Sigmoid colon (tissue), 6 donors: ENCODE measurements at regions not wholly inside any gene's neighbourhood (a gene's known extent, or its start where the extent isn't known, plus 50 kb on each side); places are given as distances from the start of the nearest gene placed in this dataset.

Source experiments
- DNase-seq: peaks from one replicate; pipeline ENCODE4 v3.0.0-alpha.2; 2019
- H3K27ac ChIP-seq, 4 donors: fragments of 200-600 bp; sonication (generic); one replicate each; pipeline ENCODE4 v1.5.1; 2016 to 2019; ENCODE audit warnings: mild to moderate bottlenecking in 1 of 4
- H3K27me3 ChIP-seq, 3 donors: fragments of 200-600 bp; sonication (generic); one replicate each; pipeline ENCODE4 v1.5.1; 2019; ENCODE audit warnings: mild to moderate bottlenecking in 1 of 3
- H3K36me3 ChIP-seq, 4 donors: fragments of 200-600 bp; sonication (generic); one replicate each; pipeline ENCODE4 v1.5.1; 2016 to 2019
- H3K4me1 ChIP-seq, 4 donors: fragments of 200-600 bp; sonication (generic); one replicate each; pipeline ENCODE4 v1.5.1; 2017 to 2019
- H3K4me3 ChIP-seq, 4 donors: fragments of 200-600 bp; sonication (generic); one replicate each; pipeline ENCODE4 v1.5.1; 2017 to 2019; ENCODE audit warnings: mild to moderate bottlenecking in 2 of 4, moderate library complexity in 1 of 4
- H3K9me3 ChIP-seq, 4 donors: fragments of 200-600 bp in 3 of 4; sonication (generic) in 3 of 4; one replicate each; pipeline versions ENCODE4 v1.5.1 to v1.6.1; 2013 to 2019
- CTCF ChIP-seq, 4 experiments: fragments of 450-650 bp in 3 of 4; fragments of 200-600 bp in 1 of 4; IDR thresholded peaks; one replicate each; pipeline ENCODE4 v1.5.1; 2016 to 2019; ENCODE audit warnings: antibody characterized with exemption in 4 of 4, mild to moderate bottlenecking in 3 of 4, moderate library complexity in 2 of 4
- EP300 ChIP-seq, 4 donors: sonication (generic); formaldehyde crosslinking; IDR thresholded peaks; one replicate each; pipeline ENCODE4 v1.6.1; 2017; ENCODE audit warnings: antibody characterized with exemption in 4 of 4
- POLR2A ChIP-seq, 2 donors: fragments of 450-650 bp; IDR thresholded peaks; one replicate each; pipeline ENCODE4 v1.6.1; 2016; ENCODE audit warnings: antibody characterized with exemption in 2 of 2, mild to moderate bottlenecking in 2 of 2, moderate library complexity in 2 of 2
- POLR2AphosphoS5 ChIP-seq, 4 donors: sonication (generic); formaldehyde crosslinking; IDR thresholded peaks; one replicate each; pipeline ENCODE4 v1.6.1; 2017; ENCODE audit warnings: antibody characterized with exemption in 4 of 4
- WGBS, 2 donors: extraction: QIAGEN DNeasy Blood & Tissue Kit; methylation state at CpG; one replicate each; pipeline ENCODE4 v1.1.7; 2013; 5-methylcytosine and 5-hydroxymethylcytosine counted together
- intact Hi-C: fragments of 100-400 bp; cut with DNase I; formaldehyde crosslinking; loops from one replicate; pipeline ENCODE4 v1.15.1; 2023
- donor health status: healthy with polysubstance abuse.
- donor health status: healthy.

GRCh38 chr6:73956305-73956704 is 260.3 kb downstream of the CD109 start:
- no peak for TF ChIP-seq POLR2AphosphoS5 (IDR thresholded peaks at IDR 0.05)
- no peak for TF ChIP-seq POLR2A (IDR thresholded peaks at IDR 0.05)
- TF ChIP-seq EP300 (IDR thresholded peaks at IDR 0.05), result no peak
- TF ChIP-seq CTCF (IDR thresholded peaks at IDR 0.05), result no peak
- DNase-seq, result no peak
- Histone ChIP-seq H3K4me3 (no peak overlapping the region), H3K4me1 (peaks cover 0 to 19% (median 4%) of the 10 kb centered on the region in 4 donors), H3K9me3 (no peaks in the 10 kb centered on the region), H3K27me3 (no peaks in the 10 kb centered on the region), H3K27ac (no peak overlapping the region), H3K36me3 (no peaks in the 10 kb centered on the region)
- intact Hi-C loops, result no loop called here
- 25 to 27% methylated on average over 1 of the region's 1 CpG for WGBS, 2 donors

DNA sequence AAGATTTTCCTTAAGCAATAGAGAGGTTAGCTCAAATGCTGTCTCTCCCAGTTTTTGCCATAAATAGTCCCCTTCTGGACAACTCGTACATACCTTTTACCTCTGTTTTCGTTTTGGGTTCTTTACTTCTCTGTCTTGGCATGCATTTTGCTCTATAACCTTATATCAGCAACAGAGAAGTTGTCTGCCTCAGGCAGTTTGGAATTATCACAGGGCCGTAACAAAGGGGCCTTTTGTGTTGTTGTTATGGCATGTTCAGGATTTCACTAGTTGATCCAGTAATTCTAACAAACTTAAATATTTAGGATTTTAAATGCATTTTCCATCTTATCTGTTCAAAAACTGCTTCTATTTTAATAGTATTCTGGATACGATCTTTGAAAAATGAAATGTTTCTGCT is 259.8 kb downstream of the CD109 start:
- Histone ChIP-seq H3K9me3 (no peaks in the 10 kb centered on the region), H3K27ac (no peak overlapping the region), H3K36me3 (no peaks in the 10 kb centered on the region), H3K27me3 (no peaks in the 10 kb centered on the region), H3K4me1 (peaks cover 0 to 23% (median 6%) of the 10 kb centered on the region in 4 donors), H3K4me3 (no peak overlapping the region)
- TF ChIP-seq EP300 (IDR thresholded peaks at IDR 0.05) (no peak), CTCF (IDR thresholded peaks at IDR 0.05) (no peak), POLR2A (IDR thresholded peaks at IDR 0.05) (no peak), POLR2AphosphoS5 (IDR thresholded peaks at IDR 0.05) (no peak)
- intact Hi-C loops, result no loop called here
- no peak for DNase-seq
- 73 to 81% methylated on average over 4 of the region's 4 CpGs for WGBS, 2 donors

GRCh38 chr6:73954881-73955280 is 258.9 kb downstream of the CD109 start:
- TF ChIP-seq CTCF (IDR thresholded peaks at IDR 0.05) (no peak), POLR2AphosphoS5 (IDR thresholded peaks at IDR 0.05) (peak in 3 of 4 donors; percentile 17 to 71 (median 60)), EP300 (IDR thresholded peaks at IDR 0.05) (no peak), POLR2A (IDR thresholded peaks at IDR 0.05) (no peak)
- Histone ChIP-seq H3K27me3 (no peaks in the 10 kb centered on the region), H3K4me3 (no peak overlapping the region), H3K4me1 (peaks cover 0 to 23% (median 6%) of the 10 kb centered on the region in 4 donors), H3K27ac (peak overlapping the region in 1 of 4 donors; percentile 1), H3K9me3 (no peaks in the 10 kb centered on the region), H3K36me3 (no peaks in the 10 kb centered on the region)
- intact Hi-C loops, result no loop called here
- no peak for DNase-seq

DNA sequence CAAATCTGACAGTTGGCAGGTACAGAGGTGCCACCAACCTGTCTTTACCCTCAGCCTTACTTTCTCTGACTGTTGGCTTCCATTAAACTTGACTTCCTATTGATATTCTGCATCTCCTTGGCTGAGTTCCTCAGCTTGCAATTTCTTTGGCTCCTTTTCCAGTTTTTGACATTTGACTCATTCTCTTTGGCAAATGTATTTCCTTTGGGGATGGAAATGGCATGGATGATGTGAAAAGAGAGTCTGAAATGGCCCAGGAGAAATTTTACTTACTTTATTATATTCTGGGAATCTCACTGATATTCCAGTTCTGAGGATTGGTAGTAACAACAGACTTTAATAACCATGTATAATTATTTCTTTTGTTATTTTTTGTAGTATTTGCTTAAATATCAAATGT is 255.2 kb downstream of the CD109 start:
- H3K27ac ChIP-seq, result no peak overlapping the region
- H3K27me3 ChIP-seq, result no peaks in the 10 kb centered on the region
- H3K4me1 ChIP-seq, result peaks cover 0 to 23% (median 6%) of the 10 kb centered on the region in 4 donors
- no peak for DNase-seq
- no peaks in the 10 kb centered on the region for H3K9me3 ChIP-seq
- no peaks in the 10 kb centered on the region for H3K36me3 ChIP-seq
- intact Hi-C loops, result no loop called here
- no peak overlapping the region for H3K4me3 ChIP-seq
- TF ChIP-seq CTCF (IDR thresholded peaks at IDR 0.05) (no peak), EP300 (IDR thresholded peaks at IDR 0.05) (no peak), POLR2AphosphoS5 (IDR thresholded peaks at IDR 0.05) (no peak), POLR2A (IDR thresholded peaks at IDR 0.05) (no peak)

DNA sequence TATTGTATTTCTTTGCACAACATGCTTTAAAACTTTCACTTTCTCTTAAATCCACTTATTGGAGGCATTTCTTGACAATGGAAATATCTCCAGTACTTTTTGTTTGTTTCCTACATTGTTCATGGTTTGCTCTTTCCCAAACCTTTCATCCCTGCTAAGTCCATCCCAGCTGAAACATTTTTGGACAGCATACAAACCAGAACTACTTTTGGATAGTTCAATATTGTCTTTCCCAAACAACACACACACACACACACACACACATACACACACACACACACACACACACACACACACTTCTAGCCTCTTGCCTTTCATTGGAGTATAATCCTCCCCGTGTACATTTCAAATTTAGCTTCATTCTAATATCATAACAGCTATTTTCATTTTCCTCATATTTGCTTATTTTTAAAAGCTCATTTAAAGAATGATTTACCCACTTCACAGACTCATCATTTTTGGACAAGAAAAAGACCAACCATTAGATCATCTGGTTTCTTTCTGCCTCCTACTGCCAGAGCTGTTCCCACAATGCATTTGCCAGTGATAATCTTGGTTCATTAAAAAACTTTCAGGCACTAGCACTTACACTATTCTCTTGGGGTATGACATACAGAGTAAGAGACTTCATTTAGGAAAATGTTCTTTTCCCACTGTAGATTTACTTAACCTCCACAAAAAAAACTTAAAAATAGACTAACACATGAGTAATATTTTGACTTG is 248.1 kb downstream of the CD109 start:
- WGBS, 2 donors, result 64 to 67% methylated on average over 1 of the region's 1 CpG
- Histone ChIP-seq H3K27ac (no peak overlapping the region), H3K4me1 (peaks cover 0 to 3% (median 0%) of the 10 kb centered on the region in 4 donors)

More for the DNA sequence above, 248.1 kb downstream of the CD109 start:
- Histone ChIP-seq H3K27me3 (no peaks in the 10 kb centered on the region), H3K36me3 (no peaks in the 10 kb centered on the region), H3K4me3 (no peak overlapping the region), H3K9me3 (no peaks in the 10 kb centered on the region)
- intact Hi-C loops, result no loop called here
- TF ChIP-seq CTCF (IDR thresholded peaks at IDR 0.05), result no peak
- no peak for TF ChIP-seq EP300 (IDR thresholded peaks at IDR 0.05)
- TF ChIP-seq POLR2AphosphoS5 (IDR thresholded peaks at IDR 0.05), result no peak
- TF ChIP-seq POLR2A (IDR thresholded peaks at IDR 0.05), result no peak
- no peak for DNase-seq
